HEK293T (cell line): ENCODE measurements at regions not wholly inside any gene's neighbourhood (a gene's known extent, or its start where the extent isn't known, plus 50 kb on each side); places are given as distances from the start of the nearest gene placed in this dataset.

Source experiments
- CTCF ChIA-PET: fragments of 350-600 bp; formaldehyde crosslinking; extraction: SDS; loops from one replicate; lab custom pipeline; 2021; ENCODE audit warnings: antibody characterized with exemption, inconsistent platforms; lab: Yijun Ruan, JAX
- POLR2A ChIA-PET: fragments of 350-600 bp; formaldehyde crosslinking; extraction: SDS; loops from one replicate; lab custom pipeline; 2020; ENCODE audit warnings: antibody characterized with exemption, inconsistent platforms; lab: Yijun Ruan, JAX
- DNase-seq: peaks from one replicate; pipeline ENCODE4 v3.0.0; 2012; ENCODE audit warnings: mixed read lengths; ENCODE audit errors: extremely low spot score
- ARNT ChIP-seq: fragments of 450-650 bp; IDR thresholded peaks from 2 replicates; pipeline ENCODE4 v1.6.1; 2017; ENCODE audit warnings: mild to moderate bottlenecking
- BHLHE40 ChIP-seq: fragments of 450-650 bp; IDR thresholded peaks from 2 replicates; pipeline ENCODE4 v1.6.1; 2016; ENCODE audit warnings: mild to moderate bottlenecking, moderate library complexity, borderline replicate concordance
- CTBP1 ChIP-seq: fragments of 450-650 bp; IDR thresholded peaks from 2 replicates; pipeline ENCODE4 v1.6.1; 2016; ENCODE audit warnings: borderline replicate concordance
- ELF4 ChIP-seq: fragments of 450-650 bp; IDR thresholded peaks from 2 replicates; pipeline ENCODE4 v1.6.1; 2017; ENCODE audit warnings: antibody characterized with exemption
- FOXA1 ChIP-seq: fragments of 450-650 bp; IDR thresholded peaks from 2 replicates; pipeline ENCODE4 v1.6.1; 2016; ENCODE audit warnings: mild to moderate bottlenecking
- FOXK2 ChIP-seq: fragments of 450-650 bp; IDR thresholded peaks from 2 replicates; pipeline ENCODE4 v1.6.1; 2016; ENCODE audit warnings: mild to moderate bottlenecking
- FOXM1 ChIP-seq: fragments of 450-650 bp; IDR thresholded peaks from 2 replicates; pipeline ENCODE4 v1.6.1; 2017; ENCODE audit warnings: mild to moderate bottlenecking, borderline replicate concordance
- HDGF ChIP-seq: fragments of 450-650 bp; IDR thresholded peaks from 2 replicates; pipeline ENCODE4 v1.6.1; 2017; ENCODE audit warnings: antibody characterized with exemption, borderline replicate concordance
- L3MBTL2 ChIP-seq: fragments of 450-650 bp; conservative IDR thresholded peaks from 2 replicates; pipeline ENCODE4 v1.6.1; 2016; ENCODE audit warnings: mild to moderate bottlenecking
- LEF1 ChIP-seq: fragments of 450-650 bp; IDR thresholded peaks from 2 replicates; pipeline ENCODE4 v1.6.1; 2017; ENCODE audit warnings: mild to moderate bottlenecking, borderline replicate concordance
- NFRKB ChIP-seq: fragments of 450-650 bp; IDR thresholded peaks from 2 replicates; pipeline ENCODE4 v1.6.1; 2016; ENCODE audit warnings: mild to moderate bottlenecking, moderate library complexity
- PKNOX1 ChIP-seq: fragments of 450-650 bp; IDR thresholded peaks from 2 replicates; pipeline ENCODE4 v1.6.1; 2016
- SP1 ChIP-seq: fragments of 450-650 bp; IDR thresholded peaks from 2 replicates; pipeline ENCODE4 v1.6.1; 2017
- SUZ12 ChIP-seq: fragments of 450-650 bp; IDR thresholded peaks from 2 replicates; pipeline ENCODE4 v1.6.1; 2016; ENCODE audit warnings: mild to moderate bottlenecking
- TARDBP ChIP-seq: fragments of 450-650 bp; IDR thresholded peaks from 2 replicates; pipeline ENCODE4 v1.6.1; 2016
- ZNF384 ChIP-seq: fragments of 450-650 bp; IDR thresholded peaks from 2 replicates; pipeline ENCODE4 v1.6.1; 2016

DNA sequence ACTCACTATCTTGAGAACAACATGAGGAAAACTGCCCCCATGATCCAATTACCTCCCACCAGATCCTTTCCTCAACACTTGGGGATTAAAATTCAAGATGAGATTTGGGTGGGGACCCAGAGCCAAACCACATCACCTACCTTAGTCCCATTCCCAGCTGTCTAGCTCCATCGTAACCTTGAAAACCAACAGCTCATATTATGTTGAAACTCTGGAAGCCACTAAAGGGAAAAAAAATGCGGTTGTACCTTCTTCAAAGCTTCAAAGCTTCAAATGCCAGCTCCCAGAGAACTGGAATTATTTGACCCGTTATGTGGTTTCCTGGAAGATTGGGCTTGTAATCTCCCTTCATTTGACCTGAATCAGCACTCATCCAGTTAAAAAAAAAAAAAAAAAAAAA is 223.1 kb upstream of the GPC6 start:
- TF ChIP-seq HDGF (no peak), CTBP1 (no peak), FOXK2 (no peak), ARNT (no peak), FOXM1 (no peak), FOXA1 (no peak), PKNOX1 (no peak), SP1 (no peak), ELF4 (no peak), BHLHE40 (no peak), NFRKB (no peak), SUZ12 (no peak)
- POLR2A ChIA-PET, result interaction anchor here (0.6 kb wide), 1 partner anchor 162 kb away, joined by 3 read pairs; no protein-coding TSS in a partner anchor
- CTCF ChIA-PET, result no interaction called here
- no peak for DNase-seq

GRCh38 chr13:93004919-93005318 is 221.7 kb upstream of the GPC6 start:
- DNase-seq, result no peak
- POLR2A ChIA-PET, result no interaction called here
- no peak for TF ChIP-seq FOXA1
- TF ChIP-seq FOXM1, result no peak
- TF ChIP-seq BHLHE40, result no peak
- TF ChIP-seq HDGF, result no peak
- no peak for TF ChIP-seq ZNF384
- no peak for TF ChIP-seq SP1
- no peak for TF ChIP-seq SUZ12
- TF ChIP-seq ARNT, result no peak
- TF ChIP-seq TARDBP, result no peak
- no peak for TF ChIP-seq L3MBTL2
- no peak for TF ChIP-seq PKNOX1
- TF ChIP-seq NFRKB, result no peak
- TF ChIP-seq CTBP1, result no peak
- no peak for TF ChIP-seq FOXK2
- no peak for TF ChIP-seq LEF1
- no peak for TF ChIP-seq ELF4
- CTCF ChIA-PET, result no interaction called here

DNA sequence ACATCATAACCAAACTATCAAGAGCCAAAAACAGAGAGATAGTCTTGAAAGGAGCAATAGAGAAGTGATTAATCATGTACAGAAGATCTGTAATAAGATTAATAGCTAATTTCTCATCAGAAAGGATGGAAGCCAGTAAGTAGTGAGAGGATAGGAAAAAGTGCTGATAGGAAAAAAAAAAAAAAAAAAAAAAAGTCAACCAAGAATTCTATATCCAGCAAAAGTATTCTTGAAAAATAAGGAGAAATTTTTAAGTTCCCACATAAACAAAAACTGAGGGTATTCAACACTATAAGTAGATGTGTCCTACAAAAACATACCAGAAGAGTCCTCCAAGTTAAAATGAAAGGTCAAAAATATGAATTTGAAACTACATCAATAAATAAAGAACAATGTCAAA is 218.7 kb upstream of the GPC6 start:
- ChIA-PET CTCF (interaction anchor here (0.5 kb wide), 1 partner anchor 22 kb away, joined by 3 read pairs; no protein-coding TSS in a partner anchor), POLR2A (no interaction called here)
- peak; percentile 76 for TF ChIP-seq ZNF384
- no peak for TF ChIP-seq LEF1
- DNase-seq, result no peak

DNA sequence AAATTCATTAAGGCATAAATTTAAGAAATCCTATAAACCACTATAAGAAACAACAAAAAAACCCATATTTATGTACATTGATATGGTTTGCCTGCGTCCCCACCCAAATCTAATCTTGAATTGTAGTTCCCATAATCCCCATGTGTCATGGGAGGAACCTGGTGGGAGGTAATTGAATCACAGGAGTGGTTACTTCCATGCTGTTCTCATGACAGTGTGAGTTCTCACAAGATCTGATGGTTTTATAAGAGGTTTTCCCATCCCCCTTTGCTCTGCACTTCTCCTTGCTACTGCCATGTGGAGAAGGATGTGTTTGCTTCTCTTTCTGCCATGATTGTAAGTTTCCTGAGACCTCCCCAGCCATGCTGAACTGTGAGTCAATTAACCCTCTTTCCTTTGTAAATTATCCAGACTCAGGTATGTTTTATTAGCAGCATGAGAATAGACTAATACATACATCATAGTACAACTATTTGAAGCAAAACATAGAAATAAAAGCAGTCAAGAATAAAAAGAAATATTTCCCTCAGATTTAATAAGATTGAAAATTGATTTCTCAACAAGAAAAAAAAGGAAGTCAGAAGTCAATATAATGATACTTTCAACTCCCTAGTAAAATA is 209.0 kb upstream of the GPC6 start:
- CTCF ChIA-PET, result no interaction called here
- POLR2A ChIA-PET, result no interaction called here
- TF ChIP-seq FOXA1, result no peak
- no peak for TF ChIP-seq ARNT
- no peak for TF ChIP-seq LEF1

GRCh38 chr13:93023929-93024328 is 202.7 kb upstream of the GPC6 start:
- no peak for DNase-seq
- POLR2A ChIA-PET, result no interaction called here
- no peak for TF ChIP-seq CTBP1
- no peak for TF ChIP-seq NFRKB
- TF ChIP-seq LEF1, result no peak
- peak; percentile 56; the same call in 1 of the 2 replicates for TF ChIP-seq ARNT
- peak; percentile 77 for TF ChIP-seq PKNOX1
- no peak for TF ChIP-seq TARDBP
- CTCF ChIA-PET, result interaction anchor here (1.1 kb wide), 1 partner anchor 11 kb away, joined by 3 read pairs; no protein-coding TSS in a partner anchor

More for the DNA sequence above, 209.0 kb upstream of the GPC6 start:
- DNase-seq, result no peak

DNA sequence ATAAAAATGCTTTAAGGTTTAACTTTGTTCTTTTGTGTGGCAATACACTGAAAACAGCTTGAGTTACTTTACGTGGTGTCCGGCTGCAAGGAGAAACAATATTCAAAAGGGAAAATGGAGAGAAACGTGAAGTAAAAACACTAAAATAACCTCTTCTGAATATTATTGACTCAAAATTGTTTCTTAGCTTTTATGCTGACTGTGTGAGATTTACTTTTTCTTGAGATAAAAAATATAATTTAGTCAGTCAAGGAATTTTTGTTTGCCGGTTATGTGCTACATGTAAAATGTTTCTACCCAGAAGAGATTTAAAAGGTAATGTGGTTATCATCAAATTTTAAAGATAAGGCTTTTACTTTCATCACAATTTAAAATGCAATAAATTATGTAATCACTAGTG is 200.6 kb upstream of the GPC6 start:
- no peak for TF ChIP-seq L3MBTL2
- no peak for TF ChIP-seq SUZ12
- TF ChIP-seq ZNF384, result no peak
- TF ChIP-seq FOXA1, result no peak
- TF ChIP-seq TARDBP, result no peak
- no peak for TF ChIP-seq FOXK2
- no peak for TF ChIP-seq ELF4
- CTCF ChIA-PET, result no interaction called here
- DNase-seq, result no peak
- POLR2A ChIA-PET, result interaction anchor here (0.7 kb wide), 1 partner anchor 16 kb away, joined by 3 read pairs; no protein-coding TSS in a partner anchor

DNA sequence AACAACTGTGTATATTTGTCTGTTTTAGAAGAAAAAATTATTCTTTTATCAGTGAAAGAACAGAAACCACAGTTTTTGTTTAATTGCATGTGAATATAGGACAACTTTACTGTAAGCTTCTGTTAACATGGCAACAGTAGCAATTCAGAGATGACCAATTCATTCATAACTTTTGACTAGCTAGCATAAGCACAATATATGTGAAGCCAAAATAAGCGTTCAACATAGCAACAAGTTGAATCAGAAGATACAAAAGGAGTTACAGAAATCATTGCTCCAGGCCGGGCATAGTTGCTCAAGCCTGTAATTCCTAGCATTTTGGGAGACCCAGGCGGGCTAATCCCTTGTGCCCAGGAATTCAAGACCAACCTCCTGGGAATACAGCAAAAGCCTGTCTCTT is 197.1 kb upstream of the GPC6 start:
- ChIA-PET POLR2A (no interaction called here), CTCF (no interaction called here)
- TF ChIP-seq LEF1, result no peak
- no peak for TF ChIP-seq ARNT
- no peak for TF ChIP-seq HDGF
- no peak for TF ChIP-seq FOXK2
- TF ChIP-seq L3MBTL2, result no peak
- TF ChIP-seq SP1, result no peak
- TF ChIP-seq BHLHE40, result no peak
- no peak for TF ChIP-seq PKNOX1
- TF ChIP-seq CTBP1, result no peak
- no peak for TF ChIP-seq FOXM1
- TF ChIP-seq FOXA1, result no peak
- no peak for TF ChIP-seq NFRKB
- TF ChIP-seq SUZ12, result no peak
- no peak for TF ChIP-seq TARDBP
- TF ChIP-seq ZNF384, result no peak
- no peak for DNase-seq
